ENCODE measurements at regions not wholly inside any gene's neighbourhood (a gene's known extent, or its start where the extent isn't known, plus 50 kb on each side); places are given as distances from the start of the nearest gene placed in this dataset.

DNA sequence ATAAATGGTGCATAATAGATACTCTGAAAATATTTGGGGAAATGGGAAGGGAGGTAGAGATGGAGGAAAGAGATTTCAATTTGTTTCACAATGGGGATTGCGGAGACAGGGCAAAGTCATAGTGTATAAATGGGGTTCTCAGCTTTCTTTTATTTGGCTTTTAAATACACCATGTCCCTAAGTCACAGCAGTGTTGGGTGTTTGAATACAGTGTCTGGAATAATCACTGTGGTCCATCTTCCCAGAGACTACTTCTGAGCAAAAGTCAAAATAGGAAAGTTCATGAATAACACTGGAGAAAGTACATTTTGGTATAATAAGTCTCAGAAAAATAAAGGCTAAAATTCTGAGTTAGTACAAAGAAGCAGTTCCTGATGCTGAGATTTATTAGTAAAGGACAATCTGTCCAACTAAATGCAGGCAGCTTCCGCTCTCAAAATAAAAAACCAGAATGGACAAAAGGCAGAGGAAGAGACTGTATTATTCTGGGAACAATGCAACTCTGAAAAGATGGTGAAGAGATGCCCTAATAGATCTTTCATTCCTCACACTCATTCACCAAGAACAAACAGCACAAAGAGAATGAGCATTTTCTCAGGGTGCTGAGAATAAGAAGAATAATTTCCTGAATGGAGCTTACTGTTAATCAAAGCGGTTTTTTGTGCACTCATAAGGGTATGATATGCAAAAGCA is 295.4 kb upstream of the PIK3C3 start:
- no peak overlapping the region for H3K4me3 ChIP-seq (ENCODE audit: low read depth, low read length, poor library complexity, severe bottlenecking)
- intact Hi-C loops (cut with micrococcal nuclease; ENCODE audit: unreplicated experiment): no loop called here
- TF ChIP-seq, protein P1, sequence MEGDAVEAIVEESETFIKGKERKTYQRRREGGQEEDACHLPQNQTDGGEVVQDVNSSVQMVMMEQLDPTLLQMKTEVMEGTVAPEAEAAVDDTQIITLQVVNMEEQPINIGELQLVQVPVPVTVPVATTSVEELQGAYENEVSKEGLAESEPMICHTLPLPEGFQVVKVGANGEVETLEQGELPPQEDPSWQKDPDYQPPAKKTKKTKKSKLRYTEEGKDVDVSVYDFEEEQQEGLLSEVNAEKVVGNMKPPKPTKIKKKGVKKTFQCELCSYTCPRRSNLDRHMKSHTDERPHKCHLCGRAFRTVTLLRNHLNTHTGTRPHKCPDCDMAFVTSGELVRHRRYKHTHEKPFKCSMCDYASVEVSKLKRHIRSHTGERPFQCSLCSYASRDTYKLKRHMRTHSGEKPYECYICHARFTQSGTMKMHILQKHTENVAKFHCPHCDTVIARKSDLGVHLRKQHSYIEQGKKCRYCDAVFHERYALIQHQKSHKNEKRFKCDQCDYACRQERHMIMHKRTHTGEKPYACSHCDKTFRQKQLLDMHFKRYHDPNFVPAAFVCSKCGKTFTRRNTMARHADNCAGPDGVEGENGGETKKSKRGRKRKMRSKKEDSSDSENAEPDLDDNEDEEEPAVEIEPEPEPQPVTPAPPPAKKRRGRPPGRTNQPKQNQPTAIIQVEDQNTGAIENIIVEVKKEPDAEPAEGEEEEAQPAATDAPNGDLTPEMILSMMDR (conservative IDR thresholded peaks at IDR 0.05; ENCODE audit: low read length): no peak
- TF ChIP-seq EZH2phosphoT487 (IDR thresholded peaks at IDR 0.05; ENCODE audit: borderline replicate concordance, low read depth, low read length): no peak
- H3K9me3 ChIP-seq (ENCODE audit: low read length): no peaks in the 10 kb centered on the region
- no peaks in the 10 kb centered on the region for H3K4me1 ChIP-seq (ENCODE audit: insufficient read depth, low read length, poor library complexity, severe bottlenecking)
- H2AFZ ChIP-seq (ENCODE audit: low read length): no peak overlapping the region
- POLR2A ChIA-PET: no interaction called here
- H3K36me3 ChIP-seq (ENCODE audit: insufficient read depth, low read length): no peaks in the 10 kb centered on the region
- CTCF ChIA-PET (ENCODE audit: unreplicated experiment): no interaction called here
- H3K79me2 ChIP-seq (ENCODE audit: insufficient read depth, low read depth, low read length): no peaks in the 10 kb centered on the region
- no peaks in the 10 kb centered on the region for H4K20me1 ChIP-seq (ENCODE audit: insufficient read depth, low read length)
- H3K4me2 ChIP-seq (ENCODE audit: low read length): no peak overlapping the region
- H3K27ac ChIP-seq (ENCODE audit: low read depth, low read length, poor library complexity, severe bottlenecking): no peak overlapping the region
- no peaks in the 10 kb centered on the region for H3K9me2 ChIP-seq (ENCODE audit: insufficient read depth, low read length)
- no peak for DNase-seq (ENCODE audit: low spot score)
- no TSS peak for BruUV-seq (replicated peaks)

GRCh38 chr18:41657189-41657588 is 297.8 kb upstream of the PIK3C3 start:
- Histone ChIP-seq H3K4me1 (ENCODE audit: insufficient read depth, low read length, poor library complexity, severe bottlenecking) (no peaks in the 10 kb centered on the region), H3K27ac (ENCODE audit: low read depth, low read length, poor library complexity, severe bottlenecking) (no peak overlapping the region), H2AFZ (ENCODE audit: low read length) (no peak overlapping the region), H3K9me3 (ENCODE audit: low read length) (no peaks in the 10 kb centered on the region), H3K79me2 (ENCODE audit: insufficient read depth, low read depth, low read length) (no peaks in the 10 kb centered on the region), H3K4me2 (ENCODE audit: low read length) (no peak overlapping the region), H3K36me3 (ENCODE audit: insufficient read depth, low read length) (no peaks in the 10 kb centered on the region), H3K9me2 (ENCODE audit: insufficient read depth, low read length) (no peaks in the 10 kb centered on the region), H3K4me3 (ENCODE audit: low read depth, low read length, poor library complexity, severe bottlenecking) (no peak overlapping the region), H4K20me1 (ENCODE audit: insufficient read depth, low read length) (no peaks in the 10 kb centered on the region)
- no peak for TF ChIP-seq EZH2phosphoT487 (IDR thresholded peaks at IDR 0.05; ENCODE audit: borderline replicate concordance, low read depth, low read length)
- TF ChIP-seq, protein P1 (conservative IDR thresholded peaks at IDR 0.05; ENCODE audit: low read length): no peak
- BruUV-seq (replicated peaks): no TSS peak
- ChIA-PET POLR2A (no interaction called here), CTCF (ENCODE audit: unreplicated experiment) (no interaction called here)
- DNase-seq (ENCODE audit: low spot score): no peak
- intact Hi-C loops (cut with micrococcal nuclease; ENCODE audit: unreplicated experiment): no loop called here

DNA sequence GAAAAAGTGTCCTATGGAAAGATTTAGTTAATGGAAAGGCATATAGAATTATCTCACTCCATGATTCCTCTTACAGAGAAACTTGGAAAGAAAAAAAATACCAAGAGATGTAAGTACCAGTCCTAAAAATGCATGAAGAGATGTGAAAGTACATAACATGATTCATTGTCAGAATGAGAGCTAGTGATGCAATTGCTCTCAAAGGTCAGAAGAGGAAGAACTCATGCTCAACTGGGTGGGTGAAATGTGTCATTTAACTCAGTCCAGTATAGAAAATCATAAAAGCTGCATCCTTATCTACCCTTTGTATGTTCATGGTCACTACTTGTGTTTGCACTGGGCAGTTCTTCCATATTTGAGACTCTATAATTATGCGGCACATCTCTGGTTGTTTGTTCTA is 300.0 kb upstream of the PIK3C3 start:
- TF ChIP-seq, protein P1 (conservative IDR thresholded peaks at IDR 0.05; ENCODE audit: low read length): no peak
- no peak for TF ChIP-seq EZH2phosphoT487 (IDR thresholded peaks at IDR 0.05; ENCODE audit: borderline replicate concordance, low read depth, low read length)
- Histone ChIP-seq H3K4me3 (ENCODE audit: low read depth, low read length, poor library complexity, severe bottlenecking) (no peak overlapping the region), H2AFZ (ENCODE audit: low read length) (no peak overlapping the region), H3K27ac (ENCODE audit: low read depth, low read length, poor library complexity, severe bottlenecking) (no peak overlapping the region), H3K9me3 (ENCODE audit: low read length) (no peaks in the 10 kb centered on the region), H3K36me3 (ENCODE audit: insufficient read depth, low read length) (no peaks in the 10 kb centered on the region), H4K20me1 (ENCODE audit: insufficient read depth, low read length) (no peaks in the 10 kb centered on the region), H3K4me1 (ENCODE audit: insufficient read depth, low read length, poor library complexity, severe bottlenecking) (no peaks in the 10 kb centered on the region), H3K79me2 (ENCODE audit: insufficient read depth, low read depth, low read length) (no peaks in the 10 kb centered on the region), H3K9me2 (ENCODE audit: insufficient read depth, low read length) (no peaks in the 10 kb centered on the region), H3K4me2 (ENCODE audit: low read length) (no peak overlapping the region)
- no peak for DNase-seq (ENCODE audit: low spot score)
- CTCF ChIA-PET (ENCODE audit: unreplicated experiment): no interaction called here
- no TSS peak for BruUV-seq (replicated peaks)
- POLR2A ChIA-PET: no interaction called here
- intact Hi-C loops (cut with micrococcal nuclease; ENCODE audit: unreplicated experiment): no loop called here
